ENCODE measurements at regions not wholly inside any gene's neighbourhood (a gene's known extent, or its start where the extent isn't known, plus 50 kb on each side); places are given as distances from the start of the nearest gene placed in this dataset.

- Histone ChIP-seq H3K4me3 (no peak overlapping the region), H3K36me3 (no peaks in the 10 kb centered on the region), H3K4me1 (no peaks in the 10 kb centered on the region), H3K9me3 (no peaks in the 10 kb centered on the region), H3K27ac (no peak overlapping the region), H3K27me3 (no peaks in the 10 kb centered on the region)
- WGBS, 2 donors = 91 to 96% methylated on average over 8 of the region's 8 CpGs
- TF ChIP-seq EP300 (IDR thresholded peaks at IDR 0.05) (no peak), POLR2AphosphoS5 (IDR thresholded peaks at IDR 0.05) (no peak), POLR2A (IDR thresholded peaks at IDR 0.05) (no peak), CTCF (IDR thresholded peaks at IDR 0.05) (no peak)
- no peak for DNase-seq
- intact Hi-C loops (cut with DNase I) = no loop called here
Observed at GRCh38 chr10:33952692-33953360, 618.4 kb upstream of the NRP1 start.

GRCh38 chr10:33950206-33950605, 615.7 kb upstream of the NRP1 start:
- no peaks in the 10 kb centered on the region for H3K36me3 ChIP-seq
- H3K9me3 ChIP-seq = no peaks in the 10 kb centered on the region
- DNase-seq = no peak
- H3K4me1 ChIP-seq = no peaks in the 10 kb centered on the region
- WGBS, 2 donors = 64 to 93% methylated on average over 1 of the region's 1 CpG
- TF ChIP-seq EP300 (IDR thresholded peaks at IDR 0.05) (no peak), CTCF (IDR thresholded peaks at IDR 0.05) (no peak), POLR2A (IDR thresholded peaks at IDR 0.05) (no peak), POLR2AphosphoS5 (IDR thresholded peaks at IDR 0.05) (no peak)
- H3K27me3 ChIP-seq = no peaks in the 10 kb centered on the region
- no peak overlapping the region for H3K27ac ChIP-seq
- intact Hi-C loops (cut with DNase I) = no loop called here
- no peak overlapping the region for H3K4me3 ChIP-seq

GRCh38 chr10:33947544-33947943, 613.1 kb upstream of the NRP1 start:
- Histone ChIP-seq H3K4me1 (no peaks in the 10 kb centered on the region), H3K27ac (no peak overlapping the region), H3K27me3 (no peaks in the 10 kb centered on the region), H3K36me3 (no peaks in the 10 kb centered on the region), H3K9me3 (no peaks in the 10 kb centered on the region), H3K4me3 (no peak overlapping the region)
- WGBS, 2 donors = 51 to 74% methylated on average over 5 of the region's 5 CpGs
- TF ChIP-seq POLR2A (IDR thresholded peaks at IDR 0.05) (no peak), CTCF (IDR thresholded peaks at IDR 0.05) (no peak), EP300 (IDR thresholded peaks at IDR 0.05) (no peak), POLR2AphosphoS5 (IDR thresholded peaks at IDR 0.05) (no peak)
- no peak for DNase-seq
- intact Hi-C loops (cut with DNase I) = no loop called here

GRCh38 chr10:33945051-33945450, 610.6 kb upstream of the NRP1 start:
- H3K27ac ChIP-seq = no peak overlapping the region
- H3K4me3 ChIP-seq = no peak overlapping the region
- H3K4me1 ChIP-seq = no peaks in the 10 kb centered on the region
- no peaks in the 10 kb centered on the region for H3K9me3 ChIP-seq
- intact Hi-C loops (cut with DNase I) = no loop called here
- H3K27me3 ChIP-seq = no peaks in the 10 kb centered on the region
- no peak for DNase-seq
- WGBS, 2 donors = 80 to 83% methylated on average over 1 of the region's 1 CpG
- TF ChIP-seq POLR2A (IDR thresholded peaks at IDR 0.05) (no peak), POLR2AphosphoS5 (IDR thresholded peaks at IDR 0.05) (no peak), EP300 (IDR thresholded peaks at IDR 0.05) (no peak), CTCF (IDR thresholded peaks at IDR 0.05) (no peak)
- H3K36me3 ChIP-seq = no peaks in the 10 kb centered on the region

GRCh38 chr10:33942508-33942907, 608.0 kb upstream of the NRP1 start:
- no peaks in the 10 kb centered on the region for H3K4me1 ChIP-seq
- no peak overlapping the region for H3K27ac ChIP-seq
- 78 to 87% methylated on average over 6 of the region's 6 CpGs for WGBS, 2 donors
- intact Hi-C loops (cut with DNase I) = no loop called here
- TF ChIP-seq EP300 (IDR thresholded peaks at IDR 0.05) (no peak), POLR2AphosphoS5 (IDR thresholded peaks at IDR 0.05) (no peak), POLR2A (IDR thresholded peaks at IDR 0.05) (no peak), CTCF (IDR thresholded peaks at IDR 0.05) (no peak)
- H3K4me3 ChIP-seq = no peak overlapping the region
- H3K36me3 ChIP-seq = no peaks in the 10 kb centered on the region
- no peak for DNase-seq
- H3K27me3 ChIP-seq = no peaks in the 10 kb centered on the region
- H3K9me3 ChIP-seq = no peaks in the 10 kb centered on the region

All from sigmoid colon (tissue), 6 donors.